ENCODE measurements at regions not wholly inside any gene's neighbourhood (a gene's known extent, or its start where the extent isn't known, plus 50 kb on each side); places are given as distances from the start of the nearest gene placed in this dataset.

DNA sequence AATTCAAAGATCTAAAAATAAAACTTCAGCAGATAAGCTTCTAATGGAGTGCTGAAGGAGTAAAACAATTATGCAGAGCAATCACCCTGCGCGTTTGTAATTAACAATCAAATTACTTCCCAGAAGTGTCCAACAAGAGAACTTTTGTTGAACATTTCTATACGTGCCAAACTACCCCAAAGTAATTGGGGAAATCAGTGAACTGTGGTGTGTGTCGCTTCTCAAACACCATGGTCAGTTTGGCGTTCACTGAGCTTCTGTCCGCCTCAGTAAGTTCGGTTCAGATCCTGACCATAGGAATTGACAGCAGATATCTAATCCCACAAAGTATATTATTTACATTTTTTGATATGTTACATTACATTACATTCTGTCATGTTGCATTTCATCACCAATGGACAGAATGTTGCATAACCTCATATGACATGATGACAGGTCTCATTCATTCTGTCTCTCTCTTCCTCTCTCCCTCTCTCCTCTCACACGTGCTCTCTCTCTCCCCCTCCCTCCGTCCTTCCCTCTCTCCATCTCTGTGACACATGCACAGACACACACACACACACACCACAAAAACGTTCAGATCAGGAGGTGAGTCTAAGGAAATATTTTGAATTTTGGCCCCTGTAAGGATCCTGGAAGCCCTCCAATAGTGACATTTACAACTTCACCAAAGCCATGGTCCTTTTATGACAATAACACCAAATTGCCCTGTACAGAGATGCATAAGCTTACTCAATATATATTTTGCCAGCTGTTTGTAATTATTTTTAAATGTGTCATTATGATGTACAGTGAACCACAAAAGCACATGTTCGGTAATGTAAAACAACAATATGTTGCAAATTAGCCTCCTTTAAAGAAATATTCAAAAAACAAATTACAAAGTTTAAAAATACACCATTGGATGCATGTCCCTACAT lies 269.2 kb downstream of the FIGN start:
- H3K9me2 ChIP-seq (replicated peaks; ENCODE audit: low read depth, low read length) = no peaks in the 10 kb centered on the region
- no peaks in the 10 kb centered on the region for H3K4me1 ChIP-seq (ENCODE audit: insufficient read depth, low read length, poor library complexity, severe bottlenecking)
- no peak overlapping the region for H3K4me2 ChIP-seq (ENCODE audit: low read depth, low read length, poor library complexity, severe bottlenecking)
- H3K9me3 ChIP-seq (ENCODE audit: insufficient read depth, low read depth, low read length) = no peaks in the 10 kb centered on the region
- H3K27me3 ChIP-seq (ENCODE audit: insufficient read depth, low read length, poor library complexity, severe bottlenecking) = no peaks in the 10 kb centered on the region
- no peaks in the 10 kb centered on the region for H4K20me1 ChIP-seq (ENCODE audit: insufficient read depth, low read length, poor library complexity, severe bottlenecking)
- no peaks in the 10 kb centered on the region for H3F3A ChIP-seq (ENCODE audit: low read depth)
- no peak overlapping the region for H3K4me3 ChIP-seq (ENCODE audit: low read length, poor library complexity, severe bottlenecking)
- H2AFZ ChIP-seq (ENCODE audit: low read length) = no peak overlapping the region
- H3K36me3 ChIP-seq (ENCODE audit: insufficient read depth, low read length) = no peaks in the 10 kb centered on the region
- no peak for TF ChIP-seq EZH2phosphoT487 (IDR thresholded peaks at IDR 0.05; ENCODE audit: borderline replicate concordance)
- TF ChIP-seq CTCF (conservative IDR thresholded peaks at IDR 0.05; ENCODE audit: low read length) = no peak
- no peaks in the 10 kb centered on the region for H3K79me2 ChIP-seq (ENCODE audit: insufficient read depth, low read length)
- no peak overlapping the region for H3K9ac ChIP-seq (ENCODE audit: low read depth, low read length, poor library complexity, severe bottlenecking)

DNA sequence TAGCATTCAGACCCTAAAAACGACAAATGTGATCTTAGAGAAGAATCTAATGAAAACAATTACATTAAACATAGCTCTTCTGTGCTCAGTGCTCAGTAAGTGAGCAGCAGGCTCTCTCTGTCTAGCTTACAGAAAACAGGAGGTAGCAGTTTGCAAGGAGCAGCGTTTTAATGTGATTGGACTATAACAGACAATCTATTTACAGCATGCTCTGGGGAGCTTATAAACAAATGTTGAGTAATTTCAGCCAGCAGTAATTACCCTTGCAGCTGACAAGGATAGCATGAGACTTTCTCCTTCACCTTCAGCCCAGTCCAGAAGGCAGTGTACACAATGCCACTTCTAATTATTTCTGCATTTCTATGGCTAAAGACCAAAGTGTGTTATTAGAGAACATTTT lies 270.4 kb downstream of the FIGN start:
- Histone ChIP-seq H2AFZ (ENCODE audit: low read length) (no peak overlapping the region; the same call in 1 of the 2 replicates), H3K9me3 (ENCODE audit: insufficient read depth, low read depth, low read length) (no peaks in the 10 kb centered on the region), H3K4me3 (ENCODE audit: low read length, poor library complexity, severe bottlenecking) (no peak overlapping the region), H3F3A (ENCODE audit: low read depth) (no peaks in the 10 kb centered on the region), H3K9me2 (replicated peaks; ENCODE audit: low read depth, low read length) (no peaks in the 10 kb centered on the region), H4K20me1 (ENCODE audit: insufficient read depth, low read length, poor library complexity, severe bottlenecking) (no peaks in the 10 kb centered on the region), H3K27me3 (ENCODE audit: insufficient read depth, low read length, poor library complexity, severe bottlenecking) (no peaks in the 10 kb centered on the region), H3K36me3 (ENCODE audit: insufficient read depth, low read length) (no peaks in the 10 kb centered on the region), H3K79me2 (ENCODE audit: insufficient read depth, low read length) (no peaks in the 10 kb centered on the region), H3K9ac (ENCODE audit: low read depth, low read length, poor library complexity, severe bottlenecking) (no peak overlapping the region), H3K4me1 (ENCODE audit: insufficient read depth, low read length, poor library complexity, severe bottlenecking) (no peaks in the 10 kb centered on the region), H3K4me2 (ENCODE audit: low read depth, low read length, poor library complexity, severe bottlenecking) (no peak overlapping the region)
- TF ChIP-seq CTCF (conservative IDR thresholded peaks at IDR 0.05; ENCODE audit: low read length) (no peak), EZH2phosphoT487 (IDR thresholded peaks at IDR 0.05; ENCODE audit: borderline replicate concordance) (no peak)

DNA sequence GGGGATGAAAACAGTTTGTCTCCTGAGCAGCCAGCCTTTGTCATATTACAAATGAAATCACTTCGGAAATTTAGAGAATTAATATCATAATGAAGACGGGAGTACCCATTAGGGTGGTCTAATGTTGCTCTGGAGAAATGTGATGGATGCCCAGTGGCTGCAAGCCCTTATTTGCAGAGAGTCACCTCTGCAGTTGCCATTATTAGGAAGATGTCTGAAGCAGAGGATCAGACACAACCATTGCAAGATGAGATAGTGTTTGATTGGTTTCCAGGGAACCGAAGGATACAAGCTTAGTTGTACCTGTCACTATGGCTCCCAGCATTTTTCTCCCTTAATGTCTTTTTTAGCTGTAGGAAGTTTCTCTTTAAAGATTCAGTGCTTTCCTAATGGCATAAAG lies 272.4 kb downstream of the FIGN start:
- no peak overlapping the region for H3K4me2 ChIP-seq (ENCODE audit: low read depth, low read length, poor library complexity, severe bottlenecking)
- no peaks in the 10 kb centered on the region for H3K79me2 ChIP-seq (ENCODE audit: insufficient read depth, low read length)
- H3F3A ChIP-seq (ENCODE audit: low read depth) = no peaks in the 10 kb centered on the region
- H3K9ac ChIP-seq (ENCODE audit: low read depth, low read length, poor library complexity, severe bottlenecking) = no peak overlapping the region
- H3K36me3 ChIP-seq (ENCODE audit: insufficient read depth, low read length) = no peaks in the 10 kb centered on the region
- no peaks in the 10 kb centered on the region for H3K27me3 ChIP-seq (ENCODE audit: insufficient read depth, low read length, poor library complexity, severe bottlenecking)
- no peak overlapping the region for H2AFZ ChIP-seq (ENCODE audit: low read length)
- TF ChIP-seq CTCF (conservative IDR thresholded peaks at IDR 0.05; ENCODE audit: low read length) = no peak
- no peak for TF ChIP-seq EZH2phosphoT487 (IDR thresholded peaks at IDR 0.05; ENCODE audit: borderline replicate concordance)
- H3K4me3 ChIP-seq (ENCODE audit: low read length, poor library complexity, severe bottlenecking) = no peak overlapping the region
- no peaks in the 10 kb centered on the region for H4K20me1 ChIP-seq (ENCODE audit: insufficient read depth, low read length, poor library complexity, severe bottlenecking)
- H3K9me3 ChIP-seq (ENCODE audit: insufficient read depth, low read depth, low read length) = no peaks in the 10 kb centered on the region
- H3K4me1 ChIP-seq (ENCODE audit: insufficient read depth, low read length, poor library complexity, severe bottlenecking) = no peaks in the 10 kb centered on the region
- no peaks in the 10 kb centered on the region for H3K9me2 ChIP-seq (replicated peaks; ENCODE audit: low read depth, low read length)
